ENCODE measurements at regions not wholly inside any gene's neighbourhood (a gene's known extent, or its start where the extent isn't known, plus 50 kb on each side); places are given as distances from the start of the nearest gene placed in this dataset.

GRCh38 chr11:127804747-127805400 is 782.5 kb downstream of the ETS1 start:
- no peak for TF ChIP-seq CTCF (IDR thresholded peaks at IDR 0.05; ENCODE audit: extremely low read depth in 1 of 2, insufficient read depth in 1 of 2, low read depth in 1 of 2, low read length in 2 of 2)
- TF ChIP-seq MAX (IDR thresholded peaks at IDR 0.05; ENCODE audit: insufficient read depth, insufficient read length): no peak
- no peak for TF ChIP-seq POLR2AphosphoS5 (IDR thresholded peaks at IDR 0.05; ENCODE audit: insufficient read depth, low read depth, low read length)
- no peak for TF ChIP-seq GATA2 (IDR thresholded peaks at IDR 0.05; ENCODE audit: insufficient read depth, insufficient read length, low read depth, low read length)
- TF ChIP-seq POLR2A (IDR thresholded peaks at IDR 0.05; ENCODE audit: low read depth, low read length): no peak

All from endothelial cell of umbilical vein (primary cell).